ENCODE measurements at regions not wholly inside any gene's neighbourhood (a gene's known extent, or its start where the extent isn't known, plus 50 kb on each side); places are given as distances from the start of the nearest gene placed in this dataset.

GRCh38 chrX:79630033-79631009 is 263.2 kb upstream of the ITM2A start:
- no peak for DNase-seq (ENCODE audit: low read depth, low spot score)
- FAIRE-seq: no peak
- Histone ChIP-seq H3K4me3 (replicated peaks in 1 of 3; ENCODE audit: insufficient read depth in 1 of 3, low read depth in 1 of 3, low read length in 3 of 3) (no peak overlapping the region), H4K20me1 (replicated peaks; ENCODE audit: control insufficient read depth, extremely low read depth, insufficient read depth, low read length) (no peaks in the 10 kb centered on the region), H3K4me1 (ENCODE audit: control insufficient read depth, extremely low read depth, insufficient read depth, low read length) (no peaks in the 10 kb centered on the region), H3K9me1 (replicated peaks; ENCODE audit: control insufficient read depth, extremely low read depth, insufficient read depth, low read length) (no peaks in the 10 kb centered on the region), H3K27ac (ENCODE audit: insufficient read depth, low read depth, low read length) (no peak overlapping the region), H3K9ac (replicated peaks; ENCODE audit: extremely low read depth, insufficient read depth, low read length) (no peak overlapping the region), H3K36me3 (ENCODE audit: control insufficient read depth in 2 of 2, extremely low read depth in 1 of 2, insufficient read depth in 2 of 2, low read length in 2 of 2) (no peaks in the 10 kb centered on the region), H3K4me2 (ENCODE audit: insufficient read depth, low read length) (no peak overlapping the region), H3K79me2 (ENCODE audit: control insufficient read depth, insufficient read depth, low read length) (no peaks in the 10 kb centered on the region), H2AFZ (ENCODE audit: low read depth, low read length) (no peak overlapping the region), H3K27me3 (ENCODE audit: control insufficient read depth in 2 of 2, insufficient read depth in 2 of 2, low read length in 2 of 2) (no peaks in the 10 kb centered on the region), H3K9me3 (replicated peaks; ENCODE audit: control insufficient read depth, insufficient read depth, low read length) (no peaks in the 10 kb centered on the region)
- TF ChIP-seq EZH2 (IDR thresholded peaks at IDR 0.05; ENCODE audit: borderline replicate concordance, low read depth, low read length, severe bottlenecking) (no peak), MYC (IDR thresholded peaks at IDR 0.05; ENCODE audit: low read depth, low read length) (no peak), FOS (IDR thresholded peaks at IDR 0.05; ENCODE audit: borderline replicate concordance, insufficient read depth, low read length) (no peak), CTCF (IDR thresholded peaks at IDR 0.05; ENCODE audit: extremely low read depth in 1 of 2, insufficient read depth in 1 of 2, low read depth in 1 of 2, low read length in 2 of 2) (no peak), MAX (IDR thresholded peaks at IDR 0.05; ENCODE audit: insufficient read depth, insufficient read length) (no peak), GATA2 (IDR thresholded peaks at IDR 0.05; ENCODE audit: insufficient read depth, insufficient read length, low read depth, low read length) (no peak), POLR2AphosphoS5 (IDR thresholded peaks at IDR 0.05; ENCODE audit: insufficient read depth, low read depth, low read length) (no peak), JUN (IDR thresholded peaks at IDR 0.05; ENCODE audit: borderline replicate concordance, insufficient read depth, insufficient read length, low read depth) (no peak)
- dilution Hi-C loops (cut with MboI; ENCODE audit: extremely low pct_ligation_motif_present, low sequenced_read_pairs) (no loop called here), intact Hi-C loops (cut with micrococcal nuclease) (no loop called here)
- POLR2A ChIA-PET: no interaction called here
- BruUV-seq (replicated peaks): no TSS peak
- CTCF ChIA-PET: no interaction called here
